ENCODE measurements at regions not wholly inside any gene's neighbourhood (a gene's known extent, or its start where the extent isn't known, plus 50 kb on each side); places are given as distances from the start of the nearest gene placed in this dataset.

GRCh38 chr7:21044913-21045568, 258.4 kb upstream of the SP8 start:
- Histone ChIP-seq H2AFZ (replicated peaks; ENCODE audit: low read length, poor library complexity) (no peak overlapping the region), H2BK5ac (ENCODE audit: low read depth, low read length, poor library complexity, severe bottlenecking) (no peak overlapping the region), H3K4me3 (ENCODE audit: insufficient read depth, low read depth, low read length) (no peak overlapping the region), H3K18ac (ENCODE audit: low read depth, low read length) (no peak overlapping the region), H3K4me2 (ENCODE audit: low read depth, low read length) (no peak overlapping the region), H2AK9ac (replicated peaks; ENCODE audit: low read depth, low read length, poor library complexity) (no peak overlapping the region), H2BK20ac (ENCODE audit: low read depth, low read length) (no peak overlapping the region), H4K5ac (ENCODE audit: low read depth, low read length) (no peak overlapping the region), H4K20me1 (ENCODE audit: insufficient read depth, low read length) (no peaks in the 10 kb centered on the region), H3K9me1 (ENCODE audit: insufficient read depth, low read length) (no peaks in the 10 kb centered on the region), H4K8ac (ENCODE audit: low read depth in 2 of 2, low read length in 2 of 2) (no peak overlapping the region), H3K9me3 (ENCODE audit: control insufficient read depth, insufficient read depth, low read length) (peaks cover 11% of the 10 kb centered on the region; the same call in 1 of the 2 replicates), H3K79me1 (ENCODE audit: low read depth in 1 of 2, low read length in 2 of 2) (no peaks in the 10 kb centered on the region), H2BK120ac (ENCODE audit: low read depth, low read length) (no peak overlapping the region), H3K4ac (ENCODE audit: low read depth, low read length) (no peak overlapping the region), H3K56ac (ENCODE audit: extremely low read depth, insufficient read depth, low read length) (no peak overlapping the region), H3K23ac (ENCODE audit: low read depth, low read length) (no peak overlapping the region), H3K27me3 (ENCODE audit: control insufficient read depth, insufficient read depth, low read length) (no peaks in the 10 kb centered on the region), H3K14ac (replicated peaks; ENCODE audit: low read depth, low read length) (no peak overlapping the region), H3K36me3 (ENCODE audit: control insufficient read depth, insufficient read depth, low read length) (no peaks in the 10 kb centered on the region), H4K91ac (ENCODE audit: insufficient read depth, low read depth, low read length) (no peak overlapping the region), H3K9ac (ENCODE audit: low read depth, low read length) (no peak overlapping the region), H3K4me1 (ENCODE audit: control insufficient read depth, insufficient read depth, low read length) (no peaks in the 10 kb centered on the region), H2BK15ac (ENCODE audit: low read depth, low read length) (no peak overlapping the region), H3K27ac (ENCODE audit: insufficient read depth, low read length) (no peak overlapping the region), H2AK5ac (ENCODE audit: low read depth, low read length) (no peak overlapping the region)
- no peak for ATAC-seq (ENCODE audit: low read depth)
- intact Hi-C loops (cut with micrococcal nuclease): no loop called here
- dilution Hi-C loops (cut with HindIII; ENCODE audit: low sequenced_read_pairs, unreplicated experiment): no loop called here
- CTCF ChIA-PET: no interaction called here
- in situ Hi-C loops (cut with MboI; ENCODE audit: low sequenced_read_pairs): no loop called here
- no CpG with 5 or more reads among the region's 10 CpGs for WGBS, 2 experiments (ENCODE audit: extremely low coverage in 2 of 2, insufficient read length in 1 of 2)
- POLR2A ChIA-PET (ENCODE audit: unreplicated experiment): no interaction called here
- no TSS peak for BruUV-seq (replicated peaks)
- TF ChIP-seq FOS (IDR thresholded peaks at IDR 0.05; ENCODE audit: low read depth, low read length) (no peak), ELK1 (IDR thresholded peaks at IDR 0.05; ENCODE audit: borderline replicate concordance, low read depth, low read length) (no peak), CHD1 (IDR thresholded peaks at IDR 0.05; ENCODE audit: low read depth, low read length) (no peak), MAFK (IDR thresholded peaks at IDR 0.05; ENCODE audit: low read depth, low read length) (no peak), MAZ (IDR thresholded peaks at IDR 0.05; ENCODE audit: borderline replicate concordance, low read depth, low read length) (no peak), BHLHE40 (IDR thresholded peaks at IDR 0.05; ENCODE audit: low read depth, low read length) (no peak), RAD21 (IDR thresholded peaks at IDR 0.05; ENCODE audit: low read length) (no peak), MXI1 (IDR thresholded peaks at IDR 0.05; ENCODE audit: borderline replicate concordance, low read depth, low read length) (no peak)
- DNase-seq: no peak
